Transverse colon (tissue), 4 donors: ENCODE measurements at regions not wholly inside any gene's neighbourhood (a gene's known extent, or its start where the extent isn't known, plus 50 kb on each side); places are given as distances from the start of the nearest gene placed in this dataset.

Source experiments
- CTCF ChIP-seq, 5 experiments: fragments of 200-600 bp in 3 of 5; fragments of 450-650 bp in 2 of 5; sonication (generic) in 3 of 5; IDR thresholded peaks; 1 replicate in 2 of 5; 2 replicates in 3 of 5; pipeline ENCODE4 v1.5.1; 2016 to 2017; ENCODE audit warnings: antibody characterized with exemption in 5 of 5, inconsistent platforms in 3 of 5, mild to moderate bottlenecking in 2 of 5, moderate library complexity in 1 of 5
- EP300 ChIP-seq: sonication (generic); formaldehyde crosslinking; IDR thresholded peaks from one replicate; pipeline ENCODE4 v1.6.1; 2017; ENCODE audit warnings: antibody characterized with exemption, low read depth
- POLR2A ChIP-seq: fragments of 450-650 bp; IDR thresholded peaks from one replicate; pipeline ENCODE4 v1.6.1; 2016; ENCODE audit warnings: antibody characterized with exemption, mild to moderate bottlenecking, moderate library complexity
- POLR2AphosphoS5 ChIP-seq, 3 donors: sonication (generic); formaldehyde crosslinking; IDR thresholded peaks; one replicate each; pipeline ENCODE4 v1.6.1; 2016; ENCODE audit warnings: antibody characterized with exemption in 3 of 3

- TF ChIP-seq EP300 (no peak), CTCF (IDR thresholded peaks at IDR 0.05) (no peak), POLR2A (no peak), POLR2AphosphoS5 (IDR thresholded peaks at IDR 0.05) (no peak)
Measured at GRCh38 chr3:104854468-104854867, 512.2 kb upstream of the ALCAM start.
